ENCODE measurements at regions not wholly inside any gene's neighbourhood (a gene's known extent, or its start where the extent isn't known, plus 50 kb on each side); places are given as distances from the start of the nearest gene placed in this dataset.

DNA sequence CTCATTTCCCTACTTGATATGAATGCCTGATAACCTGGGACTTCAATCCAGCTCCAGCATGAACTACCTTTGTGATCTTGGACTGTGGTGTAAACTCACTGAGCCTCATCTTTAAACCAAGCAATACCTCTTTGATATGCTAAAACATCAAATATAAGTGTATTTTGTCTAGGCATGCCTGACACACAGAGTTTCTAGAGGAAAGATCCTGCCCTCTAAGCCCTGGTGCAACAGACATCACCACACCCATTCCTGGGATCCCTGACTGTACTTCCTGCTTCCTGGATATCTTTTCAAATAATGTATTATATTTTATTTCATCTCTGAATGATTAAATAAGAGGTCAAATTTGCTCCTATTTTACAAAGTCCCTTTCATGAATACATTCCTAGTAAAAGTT is 55.8 kb downstream of the ANXA2R start:
- TF ChIP-seq, protein P1, sequence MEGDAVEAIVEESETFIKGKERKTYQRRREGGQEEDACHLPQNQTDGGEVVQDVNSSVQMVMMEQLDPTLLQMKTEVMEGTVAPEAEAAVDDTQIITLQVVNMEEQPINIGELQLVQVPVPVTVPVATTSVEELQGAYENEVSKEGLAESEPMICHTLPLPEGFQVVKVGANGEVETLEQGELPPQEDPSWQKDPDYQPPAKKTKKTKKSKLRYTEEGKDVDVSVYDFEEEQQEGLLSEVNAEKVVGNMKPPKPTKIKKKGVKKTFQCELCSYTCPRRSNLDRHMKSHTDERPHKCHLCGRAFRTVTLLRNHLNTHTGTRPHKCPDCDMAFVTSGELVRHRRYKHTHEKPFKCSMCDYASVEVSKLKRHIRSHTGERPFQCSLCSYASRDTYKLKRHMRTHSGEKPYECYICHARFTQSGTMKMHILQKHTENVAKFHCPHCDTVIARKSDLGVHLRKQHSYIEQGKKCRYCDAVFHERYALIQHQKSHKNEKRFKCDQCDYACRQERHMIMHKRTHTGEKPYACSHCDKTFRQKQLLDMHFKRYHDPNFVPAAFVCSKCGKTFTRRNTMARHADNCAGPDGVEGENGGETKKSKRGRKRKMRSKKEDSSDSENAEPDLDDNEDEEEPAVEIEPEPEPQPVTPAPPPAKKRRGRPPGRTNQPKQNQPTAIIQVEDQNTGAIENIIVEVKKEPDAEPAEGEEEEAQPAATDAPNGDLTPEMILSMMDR (IDR thresholded peaks at IDR 0.05), result no peak
- TF ChIP-seq POLR2A (IDR thresholded peaks at IDR 0.05), result no peak

Data from uterus (tissue), 2 donors.